Activated CD4-positive, alpha-beta memory T cell treated with anti-CD3 and anti-CD28 coated beads for 36 hours (primary cell): ENCODE measurements at regions not wholly inside any gene's neighbourhood (a gene's known extent, or its start where the extent isn't known, plus 50 kb on each side); places are given as distances from the start of the nearest gene placed in this dataset.
A peak's percentile ranks its signal among the peaks of the same experiment; 100 is the strongest.

ENCODE experiments used
- CTCF ChIA-PET: fragments of 350-600 bp; sonication (Branson Sonifier 250); formaldehyde crosslinking; loops from one replicate; lab custom pipeline; 2021; ENCODE audit warnings: antibody characterized with exemption, inconsistent platforms; lab: Charles Lee
- POLR2A ChIA-PET: fragments of 350-600 bp; sonication (Branson Sonifier 250); formaldehyde crosslinking; loops from one replicate; lab custom pipeline; 2021; ENCODE audit warnings: antibody characterized with exemption; lab: Charles Lee
- DNase-seq: peaks from one replicate; pipeline ENCODE4 v3.0.0-alpha.2; 2020
- H3K27ac Mint-ChIP-seq: one replicate; pipeline ENCODE4 v1.8.0; 2021; ENCODE audit warnings: mixed read lengths
- H3K27me3 Mint-ChIP-seq: one replicate; pipeline ENCODE4 v1.8.0; 2021; ENCODE audit warnings: mixed read lengths
- H3K36me3 Mint-ChIP-seq: one replicate; pipeline ENCODE4 v1.8.0; 2021; ENCODE audit warnings: mixed read lengths
- H3K4me1 Mint-ChIP-seq: one replicate; pipeline ENCODE4 v1.8.0; 2021; ENCODE audit warnings: low read depth, mixed read lengths
- H3K4me3 Mint-ChIP-seq: one replicate; pipeline ENCODE4 v1.8.0; 2021; ENCODE audit warnings: mild to moderate bottlenecking, mixed read lengths
- H3K9me3 Mint-ChIP-seq: one replicate; pipeline ENCODE4 v1.8.0; 2021; ENCODE audit warnings: mixed read lengths
- intact Hi-C: fragments of 100-400 bp; cut with micrococcal nuclease; formaldehyde crosslinking; loops from one replicate; pipeline ENCODE4 v1.15.1; 2023

DNA sequence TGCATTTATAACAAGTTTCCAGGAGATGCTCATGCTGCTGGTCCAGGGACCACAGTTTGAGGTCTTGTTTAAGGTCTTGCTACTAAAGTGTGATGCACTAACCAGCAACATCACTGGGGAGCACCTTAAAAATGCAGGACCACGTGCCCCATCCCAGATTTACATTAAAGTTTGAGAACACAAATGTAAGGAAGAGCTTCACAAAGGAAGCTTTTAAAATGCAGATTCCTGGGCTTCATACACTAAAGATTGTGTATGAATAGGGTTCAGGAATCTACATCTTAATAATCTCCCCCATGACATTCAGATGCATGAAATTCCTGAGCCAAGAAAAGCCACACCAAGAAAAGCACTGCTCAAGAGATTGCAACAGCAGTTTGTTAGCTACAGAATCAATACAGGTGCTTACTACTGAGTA lies 235.3 kb upstream of the TANK start:
- CTCF ChIA-PET = no interaction called here
- POLR2A ChIA-PET = interaction anchor here (0.7 kb wide), 1 partner anchor 126 kb away, joined by 3 read pairs; no protein-coding TSS in a partner anchor
- H3K36me3 Mint-ChIP-seq = no peaks in the 10 kb centered on the region
- no peak overlapping the region for H3K27ac Mint-ChIP-seq
- DNase-seq = no peak
- no peak overlapping the region for H3K4me3 Mint-ChIP-seq
- no peaks in the 10 kb centered on the region for H3K4me1 Mint-ChIP-seq
- no peaks in the 10 kb centered on the region for H3K9me3 Mint-ChIP-seq
- intact Hi-C loops = no loop called here
- H3K27me3 Mint-ChIP-seq = no peaks in the 10 kb centered on the region

DNA sequence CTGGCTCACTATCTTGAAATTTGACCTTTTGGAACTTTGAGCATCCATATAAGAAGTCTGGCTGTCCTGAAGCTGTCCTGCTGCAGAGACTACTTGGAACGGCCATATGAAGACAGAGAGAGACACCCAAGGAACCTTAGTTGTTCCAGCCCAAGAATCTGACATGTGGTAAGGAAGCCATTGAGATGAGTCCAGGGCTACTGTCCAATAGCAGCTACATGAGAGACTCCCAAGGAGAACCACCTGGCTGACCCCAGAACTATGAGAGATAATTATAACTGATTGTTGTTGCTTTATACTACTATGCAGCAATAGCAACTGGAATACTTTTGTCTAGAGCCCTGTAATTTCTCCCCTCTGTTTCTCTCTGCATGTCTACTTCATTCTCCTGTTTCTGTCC lies 234.3 kb upstream of the TANK start:
- Mint-ChIP-seq H3K27me3 (no peaks in the 10 kb centered on the region), H3K9me3 (no peaks in the 10 kb centered on the region), H3K4me1 (no peaks in the 10 kb centered on the region), H3K4me3 (no peak overlapping the region), H3K36me3 (no peaks in the 10 kb centered on the region), H3K27ac (no peak overlapping the region)
- DNase-seq = no peak
- POLR2A ChIA-PET = no interaction called here
- intact Hi-C loops = no loop called here
- CTCF ChIA-PET = no interaction called here

DNA sequence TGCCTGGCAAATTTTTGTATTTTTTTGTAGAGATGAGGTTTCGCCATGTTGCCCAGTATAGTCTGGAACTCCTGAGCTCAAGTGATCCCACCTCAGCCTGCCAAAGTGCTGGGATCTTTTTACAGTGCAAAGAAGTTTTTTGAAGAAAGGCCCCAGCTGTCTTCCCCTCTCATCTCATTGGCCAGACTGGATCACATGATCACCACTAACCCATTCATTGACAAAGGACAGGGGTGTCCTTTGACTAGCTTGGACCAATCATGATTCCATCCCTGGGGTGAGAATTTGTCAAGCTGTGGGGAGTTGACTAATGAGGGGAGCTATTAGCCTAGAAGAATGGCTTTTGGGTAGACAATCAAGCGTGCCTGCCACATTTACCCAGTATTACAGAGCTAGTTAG lies 232.9 kb upstream of the TANK start:
- ChIA-PET CTCF (interaction anchor here (1.1 to 1.2 kb wide), 2 partner anchors 8 to 67 kb away, joined by 3 read pairs; no protein-coding TSS in a partner anchor), POLR2A (interaction anchor here (0.8 kb wide), 1 partner anchor 676 kb away, joined by 3 read pairs; no protein-coding TSS in a partner anchor)
- no peaks in the 10 kb centered on the region for H3K36me3 Mint-ChIP-seq
- no peak overlapping the region for H3K27ac Mint-ChIP-seq
- no peak overlapping the region for H3K4me3 Mint-ChIP-seq
- H3K27me3 Mint-ChIP-seq = peaks cover 3% of the 10 kb centered on the region
- H3K9me3 Mint-ChIP-seq = no peaks in the 10 kb centered on the region
- no peaks in the 10 kb centered on the region for H3K4me1 Mint-ChIP-seq
- no peak for DNase-seq
- intact Hi-C loops = no loop called here

DNA sequence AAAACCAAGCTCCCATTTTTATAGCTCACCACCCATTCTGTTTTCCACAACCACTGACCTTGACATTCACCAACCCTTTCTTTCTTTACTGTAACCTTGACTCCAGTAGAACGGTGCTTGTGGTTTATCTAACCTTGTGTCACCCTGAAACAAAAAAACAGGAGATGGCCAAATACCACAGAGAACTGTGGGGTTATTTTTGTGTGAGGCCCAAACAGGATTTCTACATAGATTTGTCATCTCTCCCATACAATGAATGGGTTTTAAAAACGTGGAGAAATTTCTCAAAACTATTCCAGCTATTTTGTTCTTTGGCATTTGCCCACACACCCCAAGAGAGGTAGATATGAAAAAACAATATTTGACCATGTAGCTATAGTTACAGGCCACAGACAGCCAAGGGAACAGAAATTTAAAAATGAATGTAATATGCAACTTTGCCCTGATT lies 231.3 kb upstream of the TANK start:
- Mint-ChIP-seq H3K9me3 (no peaks in the 10 kb centered on the region), H3K27me3 (peaks cover 3% of the 10 kb centered on the region)
- POLR2A ChIA-PET = no interaction called here

DNA sequence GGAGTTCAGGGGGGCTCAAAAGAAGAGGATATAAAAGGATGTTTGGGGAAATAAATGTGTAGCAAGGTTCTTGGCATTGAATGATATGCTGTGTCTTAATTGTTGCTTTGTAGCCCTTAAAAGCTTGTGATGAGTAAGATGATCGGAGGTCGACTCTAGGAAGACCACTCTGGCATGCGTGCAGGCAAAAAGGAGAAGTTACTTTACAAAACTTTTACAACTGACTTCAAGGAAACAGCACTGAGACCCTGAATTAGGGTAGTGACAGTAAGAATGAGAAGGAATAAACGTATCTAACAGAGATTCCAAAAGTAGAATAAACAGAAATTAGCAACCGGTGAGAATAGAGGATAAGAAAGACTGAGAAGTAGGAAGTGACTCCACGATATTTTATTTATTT lies 228.7 kb upstream of the TANK start:
- Mint-ChIP-seq H3K36me3 (no peaks in the 10 kb centered on the region), H3K4me3 (no peak overlapping the region), H3K27ac (no peak overlapping the region), H3K27me3 (peaks cover 3% of the 10 kb centered on the region), H3K9me3 (no peaks in the 10 kb centered on the region), H3K4me1 (no peaks in the 10 kb centered on the region)
- ChIA-PET POLR2A (no interaction called here), CTCF (no interaction called here)
- intact Hi-C loops = no loop called here
- DNase-seq = no peak

More for the DNA sequence above, 231.3 kb upstream of the TANK start:
- Mint-ChIP-seq H3K36me3 (no peaks in the 10 kb centered on the region), H3K27ac (no peak overlapping the region), H3K4me1 (no peaks in the 10 kb centered on the region), H3K4me3 (no peak overlapping the region)
- CTCF ChIA-PET = interaction anchor here (1.3 kb wide), 1 partner anchor 11 kb away, joined by 3 read pairs; no protein-coding TSS in a partner anchor
- no peak for DNase-seq
- intact Hi-C loops = no loop called here

DNA sequence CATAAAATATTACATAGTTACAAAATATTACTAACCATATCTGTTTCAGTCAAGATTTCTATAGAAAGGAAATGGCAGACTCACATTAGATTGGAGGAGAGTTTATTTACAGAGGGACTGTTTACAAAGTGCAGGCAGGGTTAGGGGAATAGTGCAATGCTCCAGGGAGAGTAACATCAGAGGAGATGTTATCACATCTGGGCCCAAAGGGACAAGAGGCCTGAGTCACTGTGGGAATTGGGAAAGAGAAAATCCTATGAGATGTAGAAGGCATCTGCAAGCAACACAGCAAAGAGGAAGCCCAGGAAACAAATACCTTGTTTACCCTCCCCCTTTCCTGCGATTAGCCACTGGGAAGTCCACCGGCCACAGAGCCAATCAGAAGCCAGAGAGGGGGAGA lies 227.3 kb upstream of the TANK start:
- Mint-ChIP-seq H3K27me3 (peaks cover 3% of the 10 kb centered on the region), H3K9me3 (no peaks in the 10 kb centered on the region), H3K27ac (no peak overlapping the region), H3K4me3 (no peak overlapping the region), H3K36me3 (no peaks in the 10 kb centered on the region), H3K4me1 (no peaks in the 10 kb centered on the region)
- POLR2A ChIA-PET = no interaction called here
- intact Hi-C loops = no loop called here
- CTCF ChIA-PET = no interaction called here
- DNase-seq = no peak

DNA sequence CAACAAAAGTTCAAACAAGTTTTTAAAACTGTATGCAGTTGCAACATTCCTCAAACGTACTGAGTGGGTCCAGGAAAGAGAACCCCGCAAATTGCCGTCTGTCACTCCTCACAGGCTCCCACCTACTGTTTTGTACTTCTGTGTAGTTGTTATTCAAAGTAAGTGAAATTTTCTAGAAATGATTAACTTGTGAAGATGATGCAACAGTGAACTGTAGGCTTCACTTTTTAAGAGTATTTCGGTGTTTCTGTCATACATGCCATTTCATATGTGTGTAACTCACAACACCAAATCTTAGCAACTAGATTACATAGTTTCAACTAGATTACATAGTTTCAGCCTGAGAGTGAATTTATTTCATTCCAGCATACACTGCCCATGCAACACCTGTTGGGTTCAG lies 226.0 kb upstream of the TANK start:
- Mint-ChIP-seq H3K4me3 (no peak overlapping the region), H3K27me3 (peaks cover 3% of the 10 kb centered on the region), H3K9me3 (no peaks in the 10 kb centered on the region), H3K36me3 (no peaks in the 10 kb centered on the region), H3K27ac (no peak overlapping the region), H3K4me1 (peaks cover 4% of the 10 kb centered on the region)
- CTCF ChIA-PET = no interaction called here
- no peak for DNase-seq
- POLR2A ChIA-PET = no interaction called here
- intact Hi-C loops = no loop called here

DNA sequence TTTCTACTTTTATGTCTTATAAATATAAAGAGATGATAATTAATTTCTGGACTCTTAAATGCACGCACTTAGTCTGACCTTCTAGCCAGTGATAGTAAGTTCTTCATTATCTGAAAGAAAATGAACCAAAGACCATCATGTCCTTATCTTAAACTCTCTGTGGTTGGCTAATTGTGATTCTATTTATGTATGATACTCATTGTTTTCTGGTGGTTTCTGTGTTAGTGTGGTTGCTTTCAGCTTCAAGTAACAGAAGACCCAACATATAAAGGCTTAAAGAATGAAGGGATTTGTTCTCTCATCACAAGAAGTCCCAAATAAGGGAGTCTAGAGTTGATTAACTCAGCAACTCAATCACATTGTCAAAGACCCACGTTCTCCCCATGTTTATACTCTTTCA lies 225.2 kb upstream of the TANK start:
- H3K4me1 Mint-ChIP-seq = peaks cover 11% of the 10 kb centered on the region

DNA sequence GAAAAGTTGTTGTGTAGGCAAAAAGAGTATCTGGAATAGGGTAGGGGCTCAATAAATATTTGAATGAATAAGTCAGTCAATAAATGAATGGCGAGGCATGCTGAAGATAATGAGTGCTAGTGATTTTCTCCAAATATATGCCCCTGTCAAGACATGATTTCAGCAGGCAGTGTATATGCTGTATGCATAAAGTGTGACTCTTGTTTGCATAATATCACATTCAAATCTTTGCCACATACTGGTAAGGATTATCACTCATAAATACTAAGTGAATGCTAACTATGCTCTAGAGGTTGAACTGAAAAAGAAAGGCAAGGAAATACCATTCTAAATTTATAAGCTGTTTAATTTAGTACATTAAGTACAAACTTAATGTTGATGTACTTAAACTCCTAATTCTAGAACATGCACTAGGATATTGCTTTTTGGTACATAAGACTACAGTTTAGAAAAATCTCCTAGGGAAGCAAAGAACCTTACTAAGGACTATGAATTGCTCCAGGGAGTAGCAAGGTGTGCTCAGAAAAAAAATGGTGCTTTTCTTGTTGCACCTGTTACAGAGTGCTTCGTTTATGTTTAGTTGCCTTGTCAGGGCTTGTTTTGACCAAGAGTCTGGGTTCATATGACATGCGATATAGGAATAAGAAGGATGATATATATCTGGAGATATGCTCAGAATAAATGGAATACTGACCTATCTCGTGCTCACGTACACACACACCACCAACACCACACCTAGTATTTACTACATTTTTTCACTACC lies 224.0 kb upstream of the TANK start:
- no peaks in the 10 kb centered on the region for H3K9me3 Mint-ChIP-seq
- CTCF ChIA-PET = interaction anchor here (1.5 kb wide), 1 partner anchor 58 kb away, joined by 3 read pairs; no protein-coding TSS in a partner anchor
- H3K4me1 Mint-ChIP-seq = peaks cover 20% of the 10 kb centered on the region
- DNase-seq = no peak
- no peak overlapping the region for H3K27ac Mint-ChIP-seq
- H3K36me3 Mint-ChIP-seq = no peaks in the 10 kb centered on the region
- H3K27me3 Mint-ChIP-seq = peaks cover 3% of the 10 kb centered on the region
- POLR2A ChIA-PET = no interaction called here
- intact Hi-C loops = no loop called here
- no peak overlapping the region for H3K4me3 Mint-ChIP-seq

More for the DNA sequence above, 225.2 kb upstream of the TANK start:
- H3K9me3 Mint-ChIP-seq = no peaks in the 10 kb centered on the region
- no peak for DNase-seq
- POLR2A ChIA-PET = no interaction called here
- peaks cover 3% of the 10 kb centered on the region for H3K27me3 Mint-ChIP-seq
- no peaks in the 10 kb centered on the region for H3K36me3 Mint-ChIP-seq
- CTCF ChIA-PET = no interaction called here
- no peak overlapping the region for H3K27ac Mint-ChIP-seq
- intact Hi-C loops = no loop called here
- no peak overlapping the region for H3K4me3 Mint-ChIP-seq

DNA sequence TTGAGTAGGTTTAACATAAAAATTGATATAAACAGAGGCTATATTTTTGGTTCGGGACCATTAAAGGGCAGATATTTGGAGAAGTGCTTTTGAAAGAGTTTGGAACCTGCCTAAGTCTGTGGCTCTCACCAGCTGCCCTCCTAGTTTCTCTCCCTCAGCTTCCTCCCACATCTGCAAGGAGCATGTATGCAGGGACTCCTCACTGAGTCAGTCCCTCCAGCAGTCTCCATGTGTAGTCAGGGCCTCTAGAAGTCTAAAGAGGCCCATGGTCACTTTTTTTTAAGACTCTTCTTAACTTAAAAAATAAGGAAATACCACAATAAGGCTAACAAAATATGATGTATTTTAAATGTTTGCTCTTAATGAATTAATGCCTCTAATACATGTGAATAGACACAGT lies 220.0 kb upstream of the TANK start:
- no peak for DNase-seq
- Mint-ChIP-seq H3K9me3 (no peaks in the 10 kb centered on the region), H3K4me3 (no peak overlapping the region), H3K4me1 (peaks cover 25% of the 10 kb centered on the region), H3K27ac (no peak overlapping the region), H3K27me3 (no peaks in the 10 kb centered on the region), H3K36me3 (no peaks in the 10 kb centered on the region)
- ChIA-PET CTCF (no interaction called here), POLR2A (no interaction called here)
- intact Hi-C loops = no loop called here

DNA sequence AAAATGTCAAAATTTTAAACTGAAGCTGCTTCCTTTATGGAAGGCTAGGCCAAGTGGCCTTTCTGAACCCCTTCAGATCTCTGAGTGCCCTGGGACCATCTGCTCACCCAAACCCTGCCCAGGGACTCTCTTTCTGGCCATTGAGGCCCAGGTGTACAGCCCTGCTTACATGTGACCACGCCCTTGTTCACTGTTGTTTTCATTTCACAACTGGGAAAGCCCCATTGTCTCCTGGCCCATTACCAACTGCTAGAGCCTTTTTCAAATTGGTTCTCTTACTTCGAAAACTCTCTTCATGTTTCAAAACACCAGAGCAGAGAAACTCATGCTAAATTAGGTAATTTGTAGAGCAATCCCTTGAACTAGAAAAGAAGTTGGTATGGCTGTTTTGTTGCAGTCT lies 219.5 kb upstream of the TANK start:
- Mint-ChIP-seq H3K4me3 (no peak overlapping the region), H3K9me3 (no peaks in the 10 kb centered on the region), H3K27me3 (no peaks in the 10 kb centered on the region), H3K36me3 (no peaks in the 10 kb centered on the region), H3K4me1 (peaks cover 25% of the 10 kb centered on the region), H3K27ac (peak overlapping the region; percentile 7)
- ChIA-PET POLR2A (no interaction called here), CTCF (no interaction called here)
- DNase-seq = peak; percentile 26
- intact Hi-C loops = no loop called here

DNA sequence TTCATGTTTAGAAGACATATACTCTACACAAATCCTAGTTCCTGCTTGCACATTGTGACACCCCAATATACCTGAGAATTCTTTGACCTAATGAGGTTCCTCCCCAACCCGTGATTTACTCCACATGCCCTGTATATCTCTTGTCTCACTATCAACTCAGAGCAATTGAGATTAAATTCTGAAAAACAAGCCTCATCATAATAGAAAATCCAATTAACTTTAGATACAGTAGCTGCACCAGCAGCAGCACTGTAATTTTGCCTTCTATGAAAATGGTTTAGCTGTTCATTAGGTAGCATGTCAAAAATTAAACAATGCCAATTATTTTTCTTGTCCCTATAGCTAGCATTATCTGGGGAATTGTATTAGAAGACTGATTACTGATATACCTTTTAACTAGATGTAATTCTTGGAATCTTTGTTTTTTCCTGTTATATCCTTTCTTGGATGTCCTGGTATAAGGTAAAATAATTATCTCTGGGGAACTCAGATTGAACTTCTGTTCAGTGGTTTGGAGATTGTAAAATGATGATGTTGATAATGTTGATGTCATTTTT lies 218.9 kb upstream of the TANK start:
- Mint-ChIP-seq H3K4me1 (peaks cover 25% of the 10 kb centered on the region), H3K4me3 (no peak overlapping the region), H3K27me3 (no peaks in the 10 kb centered on the region), H3K36me3 (no peaks in the 10 kb centered on the region), H3K9me3 (no peaks in the 10 kb centered on the region), H3K27ac (no peak overlapping the region)
- no peak for DNase-seq
- intact Hi-C loops = no loop called here
- CTCF ChIA-PET = no interaction called here
- POLR2A ChIA-PET = no interaction called here
